ENCODE measurements at regions not wholly inside any gene's neighbourhood (a gene's known extent, or its start where the extent isn't known, plus 50 kb on each side); places are given as distances from the start of the nearest gene placed in this dataset.

DNA sequence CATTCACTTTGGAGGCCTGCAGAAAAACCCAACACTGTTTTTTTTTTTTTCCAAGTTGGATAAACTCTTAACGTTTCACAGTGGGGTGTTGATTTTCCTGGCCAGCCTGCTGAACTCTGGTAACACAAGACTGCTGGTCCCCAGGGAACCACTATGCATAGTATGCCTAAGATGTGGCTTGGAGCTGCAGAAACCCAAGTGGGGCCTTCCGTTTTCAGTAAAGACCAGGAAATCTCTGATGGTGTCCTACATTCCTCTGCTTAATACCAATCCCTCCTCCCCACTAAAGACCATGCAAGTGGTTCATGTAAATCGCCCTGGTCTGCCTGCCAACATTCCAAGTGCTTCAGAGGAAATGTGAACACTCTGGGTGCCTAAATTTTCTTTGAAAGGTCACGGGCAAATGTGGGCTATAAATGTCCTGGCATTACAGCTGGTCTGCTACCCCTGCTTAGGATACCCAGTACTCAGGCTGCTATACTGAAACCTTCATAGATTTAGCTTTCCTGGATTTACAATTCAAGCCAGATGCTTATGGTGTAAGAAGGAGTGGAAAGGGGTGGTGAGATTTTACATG, 615.4 kb downstream of the MAFB start:
- Histone ChIP-seq H3K9me2 (replicated peaks; ENCODE audit: insufficient read depth) (no peaks in the 10 kb centered on the region), H3K27ac (no peak overlapping the region), H3K79me2 (no peaks in the 10 kb centered on the region), H3K4me3 (no peak overlapping the region), H3K9me3 (ENCODE audit: low read depth) (no peaks in the 10 kb centered on the region), H3K36me3 (replicated peaks; ENCODE audit: insufficient read depth, low read depth) (no peaks in the 10 kb centered on the region), H3K4me2 (no peak overlapping the region), H2AFZ (no peak overlapping the region), H4K20me1 (ENCODE audit: insufficient read depth, poor library complexity, severe bottlenecking) (no peaks in the 10 kb centered on the region), H3K27me3 (no peaks in the 10 kb centered on the region), H3K4me1 (ENCODE audit: insufficient read depth) (no peaks in the 10 kb centered on the region)
- WGBS (ENCODE audit: low lambda C conversion rate, missing lambda C conversion rate): 38% methylated on average over 4 of the region's 4 CpGs
- TF ChIP-seq, protein P1, sequence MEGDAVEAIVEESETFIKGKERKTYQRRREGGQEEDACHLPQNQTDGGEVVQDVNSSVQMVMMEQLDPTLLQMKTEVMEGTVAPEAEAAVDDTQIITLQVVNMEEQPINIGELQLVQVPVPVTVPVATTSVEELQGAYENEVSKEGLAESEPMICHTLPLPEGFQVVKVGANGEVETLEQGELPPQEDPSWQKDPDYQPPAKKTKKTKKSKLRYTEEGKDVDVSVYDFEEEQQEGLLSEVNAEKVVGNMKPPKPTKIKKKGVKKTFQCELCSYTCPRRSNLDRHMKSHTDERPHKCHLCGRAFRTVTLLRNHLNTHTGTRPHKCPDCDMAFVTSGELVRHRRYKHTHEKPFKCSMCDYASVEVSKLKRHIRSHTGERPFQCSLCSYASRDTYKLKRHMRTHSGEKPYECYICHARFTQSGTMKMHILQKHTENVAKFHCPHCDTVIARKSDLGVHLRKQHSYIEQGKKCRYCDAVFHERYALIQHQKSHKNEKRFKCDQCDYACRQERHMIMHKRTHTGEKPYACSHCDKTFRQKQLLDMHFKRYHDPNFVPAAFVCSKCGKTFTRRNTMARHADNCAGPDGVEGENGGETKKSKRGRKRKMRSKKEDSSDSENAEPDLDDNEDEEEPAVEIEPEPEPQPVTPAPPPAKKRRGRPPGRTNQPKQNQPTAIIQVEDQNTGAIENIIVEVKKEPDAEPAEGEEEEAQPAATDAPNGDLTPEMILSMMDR (IDR thresholded peaks at IDR 0.05; ENCODE audit: poor library complexity): no peak
- no peak for TF ChIP-seq EZH2phosphoT487 (IDR thresholded peaks at IDR 0.05; ENCODE audit: low read depth, severe bottlenecking, unreplicated experiment)
- no peak for TF ChIP-seq EZH2 (IDR thresholded peaks at IDR 0.05; ENCODE audit: borderline replicate concordance)
- DNase-seq (ENCODE audit: low spot score): peak; percentile 4

DNA sequence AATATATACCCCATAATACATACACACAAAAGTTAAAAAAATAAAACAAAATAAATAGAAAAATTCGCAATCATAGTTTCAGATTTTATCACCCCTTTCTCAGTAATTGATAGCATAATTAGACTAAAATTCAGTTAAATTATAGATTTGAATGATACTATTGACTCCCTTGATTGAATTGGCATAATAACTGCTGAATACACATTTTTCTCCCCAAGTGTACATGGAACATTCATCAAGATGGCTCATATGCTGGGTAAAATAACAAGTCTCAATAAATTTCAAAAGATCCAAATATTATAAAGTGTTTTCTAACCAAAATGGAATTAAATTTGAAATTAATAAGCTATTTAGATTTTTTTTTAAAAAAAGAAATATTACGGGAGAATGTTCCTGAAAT, 616.1 kb downstream of the MAFB start:
- TF ChIP-seq EZH2phosphoT487 (IDR thresholded peaks at IDR 0.05; ENCODE audit: low read depth, severe bottlenecking, unreplicated experiment) (no peak), EZH2 (IDR thresholded peaks at IDR 0.05; ENCODE audit: borderline replicate concordance) (no peak)
- TF ChIP-seq, protein P1 (IDR thresholded peaks at IDR 0.05; ENCODE audit: poor library complexity): no peak
- no peaks in the 10 kb centered on the region for H3K4me1 ChIP-seq (ENCODE audit: insufficient read depth)
- 93% methylated on average over 2 of the region's 2 CpGs for WGBS (ENCODE audit: low lambda C conversion rate, missing lambda C conversion rate)

DNA sequence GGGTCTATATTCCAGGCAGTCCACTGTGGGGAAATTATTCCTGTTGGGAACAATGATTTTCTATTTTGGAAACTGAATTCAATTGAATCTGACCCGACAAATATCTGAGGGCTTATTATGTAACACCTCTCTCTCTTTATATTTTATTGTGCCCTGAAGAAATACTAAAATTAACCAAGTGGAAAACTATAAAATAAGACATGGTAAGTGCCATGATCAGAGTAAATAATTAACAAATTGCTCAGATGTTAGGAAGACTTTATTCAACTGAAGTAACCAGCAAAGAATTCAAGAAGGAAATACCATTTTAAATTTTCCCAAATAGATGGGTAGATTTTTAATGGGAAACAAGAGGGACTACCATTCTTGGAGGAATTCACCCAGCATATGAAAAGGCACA, 632.9 kb downstream of the MAFB start:
- H3K4me2 ChIP-seq: no peak overlapping the region
- DNase-seq (ENCODE audit: low spot score): no peak
- no peaks in the 10 kb centered on the region for H3K4me1 ChIP-seq (ENCODE audit: insufficient read depth)
- no peaks in the 10 kb centered on the region for H3K9me3 ChIP-seq (ENCODE audit: low read depth)
- H3K9me2 ChIP-seq (replicated peaks; ENCODE audit: insufficient read depth): no peaks in the 10 kb centered on the region
- no peak overlapping the region for H3K4me3 ChIP-seq
- H2AFZ ChIP-seq: no peak overlapping the region
- no peaks in the 10 kb centered on the region for H3K79me2 ChIP-seq
- H3K27me3 ChIP-seq: no peaks in the 10 kb centered on the region
- H3K36me3 ChIP-seq (replicated peaks; ENCODE audit: insufficient read depth, low read depth): no peaks in the 10 kb centered on the region
- no peaks in the 10 kb centered on the region for H4K20me1 ChIP-seq (ENCODE audit: insufficient read depth, poor library complexity, severe bottlenecking)
- H3K27ac ChIP-seq: no peak overlapping the region
- no peak for TF ChIP-seq EZH2 (IDR thresholded peaks at IDR 0.05; ENCODE audit: borderline replicate concordance)
- TF ChIP-seq EZH2phosphoT487 (IDR thresholded peaks at IDR 0.05; ENCODE audit: low read depth, severe bottlenecking, unreplicated experiment): no peak
- TF ChIP-seq, protein P1 (IDR thresholded peaks at IDR 0.05; ENCODE audit: poor library complexity): no peak
- 80% methylated on average over 1 of the region's 1 CpG for WGBS (ENCODE audit: low lambda C conversion rate, missing lambda C conversion rate)

More for the DNA sequence above, 616.1 kb downstream of the MAFB start:
- no peak overlapping the region for H3K27ac ChIP-seq
- no peaks in the 10 kb centered on the region for H3K36me3 ChIP-seq (replicated peaks; ENCODE audit: insufficient read depth, low read depth)
- H3K27me3 ChIP-seq: no peaks in the 10 kb centered on the region
- no peak overlapping the region for H2AFZ ChIP-seq
- H4K20me1 ChIP-seq (ENCODE audit: insufficient read depth, poor library complexity, severe bottlenecking): no peaks in the 10 kb centered on the region
- no peaks in the 10 kb centered on the region for H3K79me2 ChIP-seq
- no peak for DNase-seq (ENCODE audit: low spot score)
- H3K9me3 ChIP-seq (ENCODE audit: low read depth): no peaks in the 10 kb centered on the region
- H3K4me2 ChIP-seq: no peak overlapping the region
- no peak overlapping the region for H3K4me3 ChIP-seq
- no peaks in the 10 kb centered on the region for H3K9me2 ChIP-seq (replicated peaks; ENCODE audit: insufficient read depth)

DNA sequence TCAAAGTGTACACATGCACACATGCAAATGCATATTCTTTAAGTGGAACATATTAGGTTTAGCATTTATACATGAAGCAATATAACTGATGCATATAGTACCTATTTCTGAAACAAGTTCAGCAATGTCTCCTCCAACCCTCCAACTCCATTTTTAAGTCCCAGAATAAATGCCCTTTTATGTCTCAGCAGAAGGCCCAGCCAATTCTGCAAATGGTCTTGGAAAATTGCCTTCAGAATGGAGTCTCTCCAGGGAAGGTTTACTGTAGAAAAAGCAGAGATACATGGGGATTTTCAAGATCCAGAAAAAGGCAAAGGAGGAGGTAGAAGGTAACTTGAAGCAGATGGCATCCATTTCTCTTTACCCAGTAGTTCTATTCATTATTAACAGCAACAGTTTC, 633.3 kb downstream of the MAFB start:
- no peak overlapping the region for H3K4me3 ChIP-seq

More for the DNA sequence above, 633.3 kb downstream of the MAFB start:
- Histone ChIP-seq H3K79me2 (no peaks in the 10 kb centered on the region), H3K27me3 (no peaks in the 10 kb centered on the region), H3K27ac (no peak overlapping the region), H4K20me1 (ENCODE audit: insufficient read depth, poor library complexity, severe bottlenecking) (no peaks in the 10 kb centered on the region), H3K36me3 (replicated peaks; ENCODE audit: insufficient read depth, low read depth) (no peaks in the 10 kb centered on the region), H3K4me2 (no peak overlapping the region), H3K4me1 (ENCODE audit: insufficient read depth) (no peaks in the 10 kb centered on the region), H3K9me2 (replicated peaks; ENCODE audit: insufficient read depth) (no peaks in the 10 kb centered on the region), H2AFZ (no peak overlapping the region), H3K9me3 (ENCODE audit: low read depth) (no peaks in the 10 kb centered on the region)
- no peak for DNase-seq (ENCODE audit: low spot score)
- no peak for TF ChIP-seq EZH2phosphoT487 (IDR thresholded peaks at IDR 0.05; ENCODE audit: low read depth, severe bottlenecking, unreplicated experiment)
- TF ChIP-seq, protein P1 (IDR thresholded peaks at IDR 0.05; ENCODE audit: poor library complexity): no peak
- TF ChIP-seq EZH2 (IDR thresholded peaks at IDR 0.05; ENCODE audit: borderline replicate concordance): no peak
